ENCODE measurements at regions not wholly inside any gene's neighbourhood (a gene's known extent, or its start where the extent isn't known, plus 50 kb on each side); places are given as distances from the start of the nearest gene placed in this dataset.

GRCh38 chr14:88987516-88987915 lies 163.1 kb downstream of the TTC8 start:
- TF ChIP-seq POLR2A (IDR thresholded peaks at IDR 0.05; ENCODE audit: low read length): no peak
- no peak for TF ChIP-seq GATA1 (IDR thresholded peaks at IDR 0.05; ENCODE audit: low read depth, low read length)

All from erythroblast (primary cell).